ENCODE measurements at regions not wholly inside any gene's neighbourhood (a gene's known extent, or its start where the extent isn't known, plus 50 kb on each side); places are given as distances from the start of the nearest gene placed in this dataset.

DNA sequence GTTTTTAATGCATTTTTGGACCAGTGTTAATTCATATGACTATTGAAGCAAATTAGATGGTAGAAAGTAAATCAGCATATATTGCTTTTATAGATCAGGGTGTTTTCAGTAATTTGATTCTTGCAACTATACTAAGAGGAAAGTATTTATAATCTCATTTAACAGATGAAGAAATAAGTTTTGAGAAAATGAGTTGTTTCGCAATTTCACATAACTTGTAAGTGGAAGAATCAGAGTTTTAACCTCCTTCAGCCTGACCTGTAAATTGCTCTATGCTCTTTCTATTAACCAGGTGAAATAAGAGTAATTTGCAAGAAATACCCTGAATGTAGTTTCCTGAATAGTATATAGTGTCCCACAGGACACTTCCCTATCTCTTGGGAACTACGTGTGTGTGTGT is 1106.8 kb upstream of the RAG2 start:
- Histone ChIP-seq H3K36me3 (ENCODE audit: control insufficient read depth, insufficient read depth, low read length) (no peaks in the 10 kb centered on the region), H3K4me3 (ENCODE audit: low read depth, low read length) (no peak overlapping the region), H3K4me1 (ENCODE audit: control insufficient read depth, insufficient read depth, low read length, poor library complexity, severe bottlenecking) (no peaks in the 10 kb centered on the region), H3K27ac (ENCODE audit: insufficient read depth, low read length, poor library complexity, severe bottlenecking) (no peak overlapping the region), H3K9me3 (ENCODE audit: control insufficient read depth in 2 of 2, low read length in 2 of 2) (no peaks in the 10 kb centered on the region), H3K27me3 (ENCODE audit: control insufficient read depth, insufficient read depth, low read length) (no peaks in the 10 kb centered on the region)
- no peak for DNase-seq
- Mint-ChIP-seq H3K27ac (no peak overlapping the region), H3K27me3 (no peaks in the 10 kb centered on the region), H3K4me1 (no peaks in the 10 kb centered on the region), H3K36me3 (no peaks in the 10 kb centered on the region), H3K4me3 (no peak overlapping the region), H3K9me3 (peaks cover 1 to 24% (median 14%) of the 10 kb centered on the region in 7 donors)
- no peak for ATAC-seq (ENCODE audit: low read depth in 2 of 2)

GRCh38 chr11:37699644-37700043 is 1101.6 kb upstream of the RAG2 start:
- Histone ChIP-seq H3K27ac (ENCODE audit: insufficient read depth, low read length, poor library complexity, severe bottlenecking) (no peak overlapping the region), H3K27me3 (ENCODE audit: control insufficient read depth, insufficient read depth, low read length) (no peaks in the 10 kb centered on the region), H3K4me3 (ENCODE audit: low read depth, low read length) (no peak overlapping the region), H3K36me3 (ENCODE audit: control insufficient read depth, insufficient read depth, low read length) (no peaks in the 10 kb centered on the region), H3K4me1 (ENCODE audit: control insufficient read depth, insufficient read depth, low read length, poor library complexity, severe bottlenecking) (no peaks in the 10 kb centered on the region), H3K9me3 (ENCODE audit: control insufficient read depth in 2 of 2, low read length in 2 of 2) (peaks cover 0 to 11% of the 10 kb centered on the region in 2 experiments)
- DNase-seq = no peak
- no peak overlapping the region for H3K4me3 Mint-ChIP-seq
- no peak for ATAC-seq (ENCODE audit: low read depth in 2 of 2)
- H3K9me3 Mint-ChIP-seq = peaks cover 7 to 53% (median 16%) of the 10 kb centered on the region in 7 donors
- H3K36me3 Mint-ChIP-seq = no peaks in the 10 kb centered on the region
- no peaks in the 10 kb centered on the region for H3K4me1 Mint-ChIP-seq
- no peak overlapping the region for H3K27ac Mint-ChIP-seq
- H3K27me3 Mint-ChIP-seq = no peaks in the 10 kb centered on the region

GRCh38 chr11:37695283-37695682 is 1097.2 kb upstream of the RAG2 start:
- no peaks in the 10 kb centered on the region for H3K36me3 ChIP-seq (ENCODE audit: control insufficient read depth, insufficient read depth, low read length)
- H3K9me3 Mint-ChIP-seq = peaks cover 0 to 49% (median 12%) of the 10 kb centered on the region in 7 donors
- H3K4me3 ChIP-seq (ENCODE audit: low read depth, low read length) = no peak overlapping the region
- H3K4me1 Mint-ChIP-seq = no peaks in the 10 kb centered on the region
- no peak overlapping the region for H3K27ac Mint-ChIP-seq
- no peak for ATAC-seq (ENCODE audit: low read depth in 2 of 2)
- no peak for DNase-seq
- no peaks in the 10 kb centered on the region for H3K36me3 Mint-ChIP-seq
- H3K4me3 Mint-ChIP-seq = no peak overlapping the region
- H3K27me3 Mint-ChIP-seq = no peaks in the 10 kb centered on the region
- no peaks in the 10 kb centered on the region for H3K4me1 ChIP-seq (ENCODE audit: control insufficient read depth, insufficient read depth, low read length, poor library complexity, severe bottlenecking)
- H3K27me3 ChIP-seq (ENCODE audit: control insufficient read depth, insufficient read depth, low read length) = no peaks in the 10 kb centered on the region
- no peak overlapping the region for H3K27ac ChIP-seq (ENCODE audit: insufficient read depth, low read length, poor library complexity, severe bottlenecking)
- H3K9me3 ChIP-seq (ENCODE audit: control insufficient read depth in 2 of 2, low read length in 2 of 2) = peaks cover 0 to 19% of the 10 kb centered on the region in 2 experiments

DNA sequence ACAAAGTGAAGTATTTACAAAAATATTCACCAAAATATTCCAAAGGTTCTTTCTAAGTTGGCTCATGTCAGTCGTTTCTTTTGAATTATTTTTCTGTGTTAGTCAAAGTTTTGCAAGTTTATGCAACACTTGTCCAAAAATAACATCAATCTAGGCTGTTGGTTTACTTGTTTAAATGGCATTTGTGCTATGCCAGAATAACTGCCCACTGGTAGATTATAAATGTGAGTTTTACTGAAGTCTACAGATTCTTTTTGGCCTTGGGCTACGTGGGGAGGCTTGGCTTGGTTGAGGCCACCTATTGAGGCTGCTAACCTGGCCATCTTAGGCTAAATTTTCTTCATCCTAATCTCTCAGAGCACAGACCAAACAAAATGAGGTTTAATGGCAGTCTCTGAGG is 1091.9 kb upstream of the RAG2 start:
- no peak for DNase-seq
- Mint-ChIP-seq H3K36me3 (no peaks in the 10 kb centered on the region), H3K27ac (no peak overlapping the region), H3K4me3 (no peak overlapping the region), H3K9me3 (peaks cover 0 to 22% (median 8%) of the 10 kb centered on the region in 7 donors), H3K4me1 (no peaks in the 10 kb centered on the region), H3K27me3 (no peaks in the 10 kb centered on the region)
- Histone ChIP-seq H3K4me1 (ENCODE audit: control insufficient read depth, insufficient read depth, low read length, poor library complexity, severe bottlenecking) (no peaks in the 10 kb centered on the region), H3K27me3 (ENCODE audit: control insufficient read depth, insufficient read depth, low read length) (no peaks in the 10 kb centered on the region), H3K4me3 (ENCODE audit: low read depth, low read length) (no peak overlapping the region), H3K9me3 (ENCODE audit: control insufficient read depth in 2 of 2, low read length in 2 of 2) (peaks cover 3 to 11% of the 10 kb centered on the region in 2 experiments), H3K27ac (ENCODE audit: insufficient read depth, low read length, poor library complexity, severe bottlenecking) (no peak overlapping the region), H3K36me3 (ENCODE audit: control insufficient read depth, insufficient read depth, low read length) (no peaks in the 10 kb centered on the region)
- no peak for ATAC-seq (ENCODE audit: low read depth in 2 of 2)

DNA sequence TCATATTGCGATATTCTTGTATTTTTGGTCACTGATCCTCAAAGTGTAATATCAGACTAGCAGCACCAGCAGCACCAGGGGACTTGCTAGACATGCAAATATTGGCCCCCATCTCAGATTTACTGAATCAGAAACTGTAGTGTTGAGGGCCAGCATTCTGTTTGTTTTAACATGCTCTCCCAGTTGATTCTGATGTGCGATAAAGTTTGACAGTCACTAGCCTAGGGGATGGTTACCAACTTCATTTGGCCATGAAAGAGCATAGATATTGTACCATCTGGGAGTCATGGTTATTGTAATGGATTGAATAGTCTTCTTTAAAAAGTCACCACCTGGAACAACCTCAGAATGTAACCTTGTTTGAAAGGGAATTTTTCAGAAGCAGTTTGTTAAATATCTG is 1090.4 kb upstream of the RAG2 start:
- no peaks in the 10 kb centered on the region for H3K4me1 ChIP-seq (ENCODE audit: control insufficient read depth, insufficient read depth, low read length, poor library complexity, severe bottlenecking)
- no peak overlapping the region for H3K27ac ChIP-seq (ENCODE audit: insufficient read depth, low read length, poor library complexity, severe bottlenecking)
- no peak for DNase-seq
- H3K4me3 ChIP-seq (ENCODE audit: low read depth, low read length) = no peak overlapping the region
- H3K27ac Mint-ChIP-seq = no peak overlapping the region
- no peaks in the 10 kb centered on the region for H3K27me3 Mint-ChIP-seq
- no peaks in the 10 kb centered on the region for H3K36me3 ChIP-seq (ENCODE audit: control insufficient read depth, insufficient read depth, low read length)
- H3K9me3 ChIP-seq (ENCODE audit: control insufficient read depth in 2 of 2, low read length in 2 of 2) = peaks cover 0 to 5% of the 10 kb centered on the region in 2 experiments
- H3K4me1 Mint-ChIP-seq = no peaks in the 10 kb centered on the region
- no peaks in the 10 kb centered on the region for H3K27me3 ChIP-seq (ENCODE audit: control insufficient read depth, insufficient read depth, low read length)
- H3K36me3 Mint-ChIP-seq = no peaks in the 10 kb centered on the region
- no peak overlapping the region for H3K4me3 Mint-ChIP-seq
- ATAC-seq (ENCODE audit: low read depth in 2 of 2) = no peak
- H3K9me3 Mint-ChIP-seq = peaks cover 0 to 13% (median 5%) of the 10 kb centered on the region in 7 donors

- H3K4me1 ChIP-seq (ENCODE audit: control insufficient read depth, insufficient read depth, low read length, poor library complexity, severe bottlenecking) = no peaks in the 10 kb centered on the region
- H3K4me3 ChIP-seq (ENCODE audit: low read depth, low read length) = no peak overlapping the region
- no peaks in the 10 kb centered on the region for H3K36me3 ChIP-seq (ENCODE audit: control insufficient read depth, insufficient read depth, low read length)
- Mint-ChIP-seq H3K9me3 (peaks cover 0 to 7% (median 5%) of the 10 kb centered on the region in 7 donors), H3K36me3 (no peaks in the 10 kb centered on the region), H3K27me3 (no peaks in the 10 kb centered on the region), H3K4me3 (no peak overlapping the region), H3K4me1 (no peaks in the 10 kb centered on the region), H3K27ac (no peak overlapping the region)
- H3K9me3 ChIP-seq (ENCODE audit: control insufficient read depth in 2 of 2, low read length in 2 of 2) = peaks cover 0 to 8% of the 10 kb centered on the region in 2 experiments
- no peak for ATAC-seq (ENCODE audit: low read depth in 2 of 2)
- H3K27ac ChIP-seq (ENCODE audit: insufficient read depth, low read length, poor library complexity, severe bottlenecking) = no peak overlapping the region
- H3K27me3 ChIP-seq (ENCODE audit: control insufficient read depth, insufficient read depth, low read length) = no peaks in the 10 kb centered on the region
- no peak for DNase-seq
Observed at GRCh38 chr11:37687130-37687529, 1089.1 kb upstream of the RAG2 start.

DNA sequence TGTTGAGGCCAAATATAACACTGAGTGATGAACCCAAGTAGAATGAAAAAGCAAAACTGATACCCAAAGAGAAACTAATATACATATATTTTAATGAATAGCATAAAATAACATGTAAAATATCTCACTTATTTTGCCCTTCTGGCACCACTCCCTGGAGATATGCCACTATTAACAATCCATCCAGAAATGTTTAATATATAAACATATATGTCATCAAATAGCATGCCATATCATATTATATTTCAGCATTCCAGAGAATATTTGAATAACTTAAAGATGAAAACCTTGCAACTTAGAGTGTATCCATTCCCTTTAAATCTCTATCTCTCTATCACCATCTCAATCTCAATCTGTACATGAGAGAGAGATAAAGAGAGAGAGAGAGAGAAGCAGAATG is 1073.3 kb upstream of the RAG2 start:
- Histone ChIP-seq H3K9me3 (ENCODE audit: control insufficient read depth in 2 of 2, low read length in 2 of 2) (no peaks in the 10 kb centered on the region), H3K27me3 (ENCODE audit: control insufficient read depth, insufficient read depth, low read length) (no peaks in the 10 kb centered on the region), H3K36me3 (ENCODE audit: control insufficient read depth, insufficient read depth, low read length) (no peaks in the 10 kb centered on the region), H3K4me1 (ENCODE audit: control insufficient read depth, insufficient read depth, low read length, poor library complexity, severe bottlenecking) (no peaks in the 10 kb centered on the region), H3K4me3 (ENCODE audit: low read depth, low read length) (no peak overlapping the region), H3K27ac (ENCODE audit: insufficient read depth, low read length, poor library complexity, severe bottlenecking) (no peak overlapping the region)
- ATAC-seq (ENCODE audit: low read depth in 2 of 2) (no peak), DNase-seq (no peak)
- no peaks in the 10 kb centered on the region for H3K4me1 Mint-ChIP-seq
- no peaks in the 10 kb centered on the region for H3K36me3 Mint-ChIP-seq
- peaks cover 0 to 36% (median 8%) of the 10 kb centered on the region in 7 donors for H3K9me3 Mint-ChIP-seq
- H3K27ac Mint-ChIP-seq = no peak overlapping the region
- H3K27me3 Mint-ChIP-seq = no peaks in the 10 kb centered on the region
- H3K4me3 Mint-ChIP-seq = no peak overlapping the region

DNA sequence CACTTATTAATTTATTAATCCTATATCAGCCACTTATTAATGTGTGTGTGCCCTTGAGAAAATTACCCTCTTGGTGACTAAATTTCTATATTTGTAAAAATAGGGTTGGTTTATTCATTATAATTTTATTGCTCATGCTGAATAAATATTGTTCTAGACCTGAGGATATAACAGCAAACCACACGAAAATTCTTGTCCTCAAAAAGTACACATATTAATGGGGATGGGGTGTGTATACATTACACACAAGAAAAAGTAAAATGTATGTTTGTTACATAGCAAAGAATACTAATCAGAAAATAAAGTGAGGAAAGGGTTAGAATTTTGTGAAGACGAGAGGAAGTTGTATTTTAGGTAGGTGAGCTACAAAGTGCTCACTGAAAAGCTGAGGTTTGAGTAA is 1068.9 kb upstream of the RAG2 start:
- no peak overlapping the region for H3K4me3 ChIP-seq (ENCODE audit: low read depth, low read length)
- H3K27me3 Mint-ChIP-seq = no peaks in the 10 kb centered on the region
- H3K36me3 ChIP-seq (ENCODE audit: control insufficient read depth, insufficient read depth, low read length) = no peaks in the 10 kb centered on the region
- no peak overlapping the region for H3K27ac Mint-ChIP-seq
- no peaks in the 10 kb centered on the region for H3K4me1 ChIP-seq (ENCODE audit: control insufficient read depth, insufficient read depth, low read length, poor library complexity, severe bottlenecking)
- H3K9me3 ChIP-seq (ENCODE audit: control insufficient read depth in 2 of 2, low read length in 2 of 2) = peaks cover 0 to 6% of the 10 kb centered on the region in 2 experiments
- peaks cover 0 to 15% (median 2%) of the 10 kb centered on the region in 7 donors for H3K9me3 Mint-ChIP-seq
- no peaks in the 10 kb centered on the region for H3K36me3 Mint-ChIP-seq
- no peak for ATAC-seq (ENCODE audit: low read depth in 2 of 2)
- DNase-seq = no peak
- H3K27me3 ChIP-seq (ENCODE audit: control insufficient read depth, insufficient read depth, low read length) = no peaks in the 10 kb centered on the region
- no peak overlapping the region for H3K4me3 Mint-ChIP-seq
- H3K4me1 Mint-ChIP-seq = no peaks in the 10 kb centered on the region
- no peak overlapping the region for H3K27ac ChIP-seq (ENCODE audit: insufficient read depth, low read length, poor library complexity, severe bottlenecking)
